ENCODE measurements at regions not wholly inside any gene's neighbourhood (a gene's known extent, or its start where the extent isn't known, plus 50 kb on each side); places are given as distances from the start of the nearest gene placed in this dataset.

DNA sequence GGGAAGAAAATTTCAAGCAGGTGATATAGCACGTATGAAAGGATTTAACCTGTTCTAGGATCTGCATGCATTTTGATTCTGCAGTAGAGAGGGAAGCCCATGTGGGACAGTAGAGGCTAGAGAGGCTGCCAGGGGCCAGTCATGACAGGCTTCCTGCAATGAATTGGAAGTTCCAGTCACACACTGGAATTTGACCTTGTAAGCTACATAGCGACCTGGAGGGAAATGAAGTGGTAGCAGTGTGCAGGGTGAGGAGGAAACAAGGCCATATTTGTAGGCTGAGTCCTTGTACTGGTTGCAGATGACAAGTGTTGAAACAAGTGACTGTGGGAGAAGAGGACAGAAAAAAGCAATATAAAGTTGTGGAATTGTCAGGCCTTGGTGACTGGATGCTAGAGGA lies 58.6 kb upstream of the OLIG3 start:
- TF ChIP-seq, protein P1, sequence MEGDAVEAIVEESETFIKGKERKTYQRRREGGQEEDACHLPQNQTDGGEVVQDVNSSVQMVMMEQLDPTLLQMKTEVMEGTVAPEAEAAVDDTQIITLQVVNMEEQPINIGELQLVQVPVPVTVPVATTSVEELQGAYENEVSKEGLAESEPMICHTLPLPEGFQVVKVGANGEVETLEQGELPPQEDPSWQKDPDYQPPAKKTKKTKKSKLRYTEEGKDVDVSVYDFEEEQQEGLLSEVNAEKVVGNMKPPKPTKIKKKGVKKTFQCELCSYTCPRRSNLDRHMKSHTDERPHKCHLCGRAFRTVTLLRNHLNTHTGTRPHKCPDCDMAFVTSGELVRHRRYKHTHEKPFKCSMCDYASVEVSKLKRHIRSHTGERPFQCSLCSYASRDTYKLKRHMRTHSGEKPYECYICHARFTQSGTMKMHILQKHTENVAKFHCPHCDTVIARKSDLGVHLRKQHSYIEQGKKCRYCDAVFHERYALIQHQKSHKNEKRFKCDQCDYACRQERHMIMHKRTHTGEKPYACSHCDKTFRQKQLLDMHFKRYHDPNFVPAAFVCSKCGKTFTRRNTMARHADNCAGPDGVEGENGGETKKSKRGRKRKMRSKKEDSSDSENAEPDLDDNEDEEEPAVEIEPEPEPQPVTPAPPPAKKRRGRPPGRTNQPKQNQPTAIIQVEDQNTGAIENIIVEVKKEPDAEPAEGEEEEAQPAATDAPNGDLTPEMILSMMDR (conservative IDR thresholded peaks at IDR 0.05; ENCODE audit: low read depth, low read length), result no peak
- no peak for TF ChIP-seq RCOR1 (IDR thresholded peaks at IDR 0.05; ENCODE audit: insufficient replicate concordance, low read length)
- no peak for TF ChIP-seq POLR2A (IDR thresholded peaks at IDR 0.05; ENCODE audit: low read depth, low read length)
- TF ChIP-seq CEBPB (IDR thresholded peaks at IDR 0.05; ENCODE audit: low read depth, low read length), result no peak
- no peak for TF ChIP-seq NFE2L2 (IDR thresholded peaks at IDR 0.05; ENCODE audit: low read depth, low read length)
- TF ChIP-seq RFX5 (IDR thresholded peaks at IDR 0.05; ENCODE audit: low read depth, low read length), result no peak
- no peak for TF ChIP-seq SMC3 (IDR thresholded peaks at IDR 0.05; ENCODE audit: low read depth, low read length)
